Astrocyte of the spinal cord (primary cell): ENCODE measurements at regions not wholly inside any gene's neighbourhood (a gene's known extent, or its start where the extent isn't known, plus 50 kb on each side); places are given as distances from the start of the nearest gene placed in this dataset.

Experiments
- DNase-seq: peaks from one replicate; pipeline ENCODE4 v3.0.0; 2011; ENCODE audit warnings: low read depth, low spot score
- H3K4me3 ChIP-seq: 2 replicates; pipeline ENCODE4 v1.5.1; 2011; ENCODE audit warnings: low read depth, mild to moderate bottlenecking, low read length, moderate library complexity
- in situ Hi-C: cut with HindIII; loops from 2 replicates; pipeline ENCODE4 v1.10.0; 2017; ENCODE audit warnings: low sequenced_read_pairs
- TF ChIP-seq, protein P1 (sequence below): IDR thresholded peaks from 2 replicates; pipeline ENCODE4 v1.5.1; 2012; ENCODE audit warnings: low read depth, mild to moderate bottlenecking, low read length, inconsistent platforms

DNA sequence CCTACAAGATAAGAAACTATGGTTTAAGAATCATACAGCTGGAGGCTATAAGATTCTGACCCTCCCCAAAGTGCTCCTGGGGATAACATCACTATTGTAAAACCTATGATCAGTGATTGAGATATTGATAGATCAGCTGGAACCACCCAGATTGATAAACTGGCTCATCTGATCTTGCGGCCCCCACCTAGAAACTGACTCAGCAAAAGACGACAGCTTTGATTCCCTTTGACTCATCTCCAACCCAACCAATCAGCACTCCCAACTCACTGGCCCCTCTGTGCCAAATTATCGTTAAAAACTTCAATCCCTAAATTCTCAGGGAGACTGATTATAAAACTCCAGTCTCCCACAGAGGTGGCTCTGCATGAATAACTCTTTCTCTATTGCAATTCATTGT is 106.4 kb downstream of the SCP2D1 start:
- TF ChIP-seq, protein P1, sequence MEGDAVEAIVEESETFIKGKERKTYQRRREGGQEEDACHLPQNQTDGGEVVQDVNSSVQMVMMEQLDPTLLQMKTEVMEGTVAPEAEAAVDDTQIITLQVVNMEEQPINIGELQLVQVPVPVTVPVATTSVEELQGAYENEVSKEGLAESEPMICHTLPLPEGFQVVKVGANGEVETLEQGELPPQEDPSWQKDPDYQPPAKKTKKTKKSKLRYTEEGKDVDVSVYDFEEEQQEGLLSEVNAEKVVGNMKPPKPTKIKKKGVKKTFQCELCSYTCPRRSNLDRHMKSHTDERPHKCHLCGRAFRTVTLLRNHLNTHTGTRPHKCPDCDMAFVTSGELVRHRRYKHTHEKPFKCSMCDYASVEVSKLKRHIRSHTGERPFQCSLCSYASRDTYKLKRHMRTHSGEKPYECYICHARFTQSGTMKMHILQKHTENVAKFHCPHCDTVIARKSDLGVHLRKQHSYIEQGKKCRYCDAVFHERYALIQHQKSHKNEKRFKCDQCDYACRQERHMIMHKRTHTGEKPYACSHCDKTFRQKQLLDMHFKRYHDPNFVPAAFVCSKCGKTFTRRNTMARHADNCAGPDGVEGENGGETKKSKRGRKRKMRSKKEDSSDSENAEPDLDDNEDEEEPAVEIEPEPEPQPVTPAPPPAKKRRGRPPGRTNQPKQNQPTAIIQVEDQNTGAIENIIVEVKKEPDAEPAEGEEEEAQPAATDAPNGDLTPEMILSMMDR = no peak
- no peak overlapping the region for H3K4me3 ChIP-seq
- DNase-seq = no peak
- in situ Hi-C loops = no loop called here

- no peak for DNase-seq
- in situ Hi-C loops = no loop called here
- TF ChIP-seq, protein P1 = no peak
- H3K4me3 ChIP-seq = no peak overlapping the region
Measured at GRCh38 chr20:18921291-18921690, 107.7 kb downstream of the SCP2D1 start.

GRCh38 chr20:18922251-18922650 is 108.7 kb downstream of the SCP2D1 start:
- no peak for DNase-seq
- TF ChIP-seq, protein P1 = no peak
- H3K4me3 ChIP-seq = no peak overlapping the region
- in situ Hi-C loops = no loop called here

DNA sequence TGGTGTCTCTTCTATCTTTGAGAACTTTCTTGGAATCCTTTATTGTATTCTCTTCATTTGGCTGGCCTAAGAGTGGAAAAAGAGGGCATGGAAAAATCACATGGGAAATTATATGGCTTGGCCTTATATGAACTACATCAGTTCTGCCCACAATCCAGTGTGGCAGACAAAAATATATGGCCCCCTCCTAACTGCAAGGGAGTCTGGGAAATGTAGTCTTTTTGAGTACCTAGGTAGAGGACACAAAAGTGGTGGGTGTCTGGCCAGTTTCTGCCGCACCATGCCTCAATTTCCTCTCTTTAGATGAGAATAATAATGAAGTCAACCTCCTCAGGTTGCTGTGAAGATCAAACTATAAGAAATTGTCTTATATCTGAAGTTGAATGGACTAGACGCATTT is 109.3 kb downstream of the SCP2D1 start:
- H3K4me3 ChIP-seq = no peak overlapping the region
- TF ChIP-seq, protein P1 = no peak
- DNase-seq = no peak
- in situ Hi-C loops = no loop called here

DNA sequence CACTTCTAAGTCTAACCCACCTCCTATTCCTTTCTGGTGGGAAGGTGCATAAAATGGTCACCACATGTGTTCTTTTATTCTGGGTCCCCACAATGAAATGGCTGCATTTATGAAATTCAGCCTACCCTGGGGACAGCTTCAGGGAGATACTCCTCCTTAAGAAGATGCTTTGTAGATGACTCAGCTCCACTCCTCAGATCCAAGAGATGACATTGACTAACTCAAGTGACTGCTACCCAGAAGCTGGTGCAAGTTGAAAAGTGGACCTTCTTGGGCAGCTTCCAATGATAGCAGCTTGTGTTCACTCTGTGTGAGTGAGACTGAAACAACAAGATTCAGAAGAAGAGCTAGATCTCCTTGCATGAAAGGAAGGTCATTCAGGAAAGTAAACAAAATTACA is 113.4 kb downstream of the SCP2D1 start:
- in situ Hi-C loops = no loop called here
- TF ChIP-seq, protein P1 = no peak
- DNase-seq = peak; percentile 3

DNA sequence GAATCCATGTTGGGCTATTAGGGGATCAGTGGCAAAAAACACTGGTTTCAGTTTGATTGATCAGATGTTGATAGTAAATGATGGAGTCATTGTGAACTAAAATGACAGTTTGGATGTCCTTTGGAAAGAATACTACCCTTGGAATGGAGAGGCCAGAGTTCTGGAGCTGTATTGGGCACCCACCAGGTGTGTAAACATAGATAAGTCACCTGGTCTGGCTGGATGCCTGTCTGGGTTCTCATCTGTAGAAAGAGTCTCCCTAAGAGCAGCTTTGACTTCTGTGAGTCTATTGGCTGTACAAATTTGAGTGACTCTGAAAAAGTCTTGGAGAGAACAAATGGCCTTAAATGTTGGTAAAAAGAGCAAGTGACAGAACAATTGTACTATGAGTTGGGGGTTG is 115.0 kb downstream of the SCP2D1 start:
- H3K4me3 ChIP-seq = no peak overlapping the region
- TF ChIP-seq, protein P1 = no peak
- in situ Hi-C loops = no loop called here
- DNase-seq = no peak

More for the DNA sequence above, 113.4 kb downstream of the SCP2D1 start:
- no peak overlapping the region for H3K4me3 ChIP-seq

DNA sequence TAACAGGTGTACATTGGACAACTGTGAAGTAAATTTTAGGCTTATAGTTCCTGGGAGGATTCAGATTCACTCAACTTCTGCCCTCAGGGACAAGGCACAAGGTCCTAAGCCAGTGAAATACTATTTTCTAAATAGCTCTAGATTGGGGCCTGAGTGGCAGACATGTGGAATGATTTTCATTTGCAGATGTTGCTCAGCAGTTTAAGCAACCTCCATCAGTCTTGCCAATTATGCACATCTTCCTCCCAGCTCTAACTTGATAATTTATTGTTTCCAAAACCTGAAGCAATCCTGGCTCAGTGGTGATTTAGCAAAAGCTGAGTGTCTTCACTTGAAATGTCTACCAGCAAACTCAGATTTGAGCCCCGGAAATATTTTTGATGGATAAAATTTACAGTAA is 116.2 kb downstream of the SCP2D1 start:
- no peak for DNase-seq
- in situ Hi-C loops = no loop called here
- TF ChIP-seq, protein P1 = no peak
- no peak overlapping the region for H3K4me3 ChIP-seq
